ENCODE measurements at regions not wholly inside any gene's neighbourhood (a gene's known extent, or its start where the extent isn't known, plus 50 kb on each side); places are given as distances from the start of the nearest gene placed in this dataset.

DNA sequence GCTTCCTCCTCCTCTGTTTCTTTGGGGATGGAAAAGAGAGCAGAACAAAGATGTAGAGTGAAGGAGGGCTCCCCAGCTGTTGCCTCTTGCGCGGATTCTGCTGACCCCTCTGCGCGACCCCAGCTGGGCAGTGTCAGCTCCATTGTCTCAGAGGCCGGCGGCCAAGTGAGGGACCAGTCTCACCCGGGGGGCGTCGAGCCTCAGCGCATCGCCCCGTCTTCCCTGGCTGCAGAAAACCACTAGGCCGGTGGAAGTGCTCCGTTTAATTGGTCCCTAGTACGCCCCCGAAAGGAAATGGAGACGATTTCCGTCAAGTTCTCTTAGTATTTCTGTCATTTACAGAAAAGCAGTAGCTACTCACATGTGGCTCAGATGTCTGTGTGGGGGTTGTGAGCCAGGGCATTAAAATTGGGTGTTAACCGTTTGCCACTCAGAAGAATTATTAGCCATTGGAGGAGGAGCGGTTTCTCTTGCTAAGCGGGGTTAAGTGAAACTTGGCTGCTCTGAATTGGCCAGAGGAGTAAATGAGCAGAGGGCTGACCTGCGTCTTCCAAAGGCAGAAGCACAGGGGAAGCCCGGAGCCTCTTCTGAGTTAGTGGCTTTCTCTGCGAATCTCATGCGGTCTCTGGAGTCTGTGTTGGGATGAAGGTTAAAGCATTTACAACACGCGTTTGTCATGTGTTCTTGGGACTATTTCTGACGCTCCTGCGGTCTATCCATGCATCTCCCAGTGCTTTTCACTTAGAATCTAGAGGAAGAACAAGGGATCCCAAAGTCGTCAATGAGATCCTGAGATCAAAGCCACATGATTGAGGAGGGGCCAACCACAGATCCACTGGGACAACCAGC lies 132.8 kb upstream of the MYO16 start:
- POLR2A ChIA-PET, result no interaction called here
- CTCF ChIA-PET, result no interaction called here
- no peak for DNase-seq (ENCODE audit: extremely low spot score)
- no peak for TF ChIP-seq FOXM1 (IDR thresholded peaks at IDR 0.05; ENCODE audit: borderline replicate concordance)

DNA sequence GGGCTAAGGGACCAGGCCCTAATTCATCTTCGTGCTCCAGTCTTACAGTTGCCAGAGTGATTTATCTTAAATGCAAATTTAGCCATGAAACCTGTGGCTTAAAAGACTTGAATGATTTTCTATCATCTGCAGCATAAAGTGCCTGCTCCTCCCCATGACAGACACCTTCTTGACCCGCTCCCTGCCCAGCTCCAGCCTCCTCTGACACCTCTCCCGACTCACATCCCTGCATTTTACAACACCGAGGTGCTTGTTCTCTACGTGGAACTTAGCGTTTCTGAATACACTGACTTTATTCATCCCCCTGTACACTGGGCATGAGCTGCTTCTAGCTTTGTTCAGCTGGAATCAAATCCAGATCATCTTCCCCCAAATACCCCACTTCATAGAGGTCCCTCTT lies 128.7 kb upstream of the MYO16 start:
- TF ChIP-seq SUZ12 (IDR thresholded peaks at IDR 0.05) (no peak), SP1 (IDR thresholded peaks at IDR 0.05) (no peak), ELF4 (IDR thresholded peaks at IDR 0.05) (no peak), ARNT (IDR thresholded peaks at IDR 0.05) (no peak), TARDBP (IDR thresholded peaks at IDR 0.05) (no peak), FOXK2 (IDR thresholded peaks at IDR 0.05) (no peak), BHLHE40 (IDR thresholded peaks at IDR 0.05; ENCODE audit: borderline replicate concordance) (no peak), FOXA1 (IDR thresholded peaks at IDR 0.05) (no peak), ZNF384 (IDR thresholded peaks at IDR 0.05) (no peak)
- TF ChIP-seq, protein P1, sequence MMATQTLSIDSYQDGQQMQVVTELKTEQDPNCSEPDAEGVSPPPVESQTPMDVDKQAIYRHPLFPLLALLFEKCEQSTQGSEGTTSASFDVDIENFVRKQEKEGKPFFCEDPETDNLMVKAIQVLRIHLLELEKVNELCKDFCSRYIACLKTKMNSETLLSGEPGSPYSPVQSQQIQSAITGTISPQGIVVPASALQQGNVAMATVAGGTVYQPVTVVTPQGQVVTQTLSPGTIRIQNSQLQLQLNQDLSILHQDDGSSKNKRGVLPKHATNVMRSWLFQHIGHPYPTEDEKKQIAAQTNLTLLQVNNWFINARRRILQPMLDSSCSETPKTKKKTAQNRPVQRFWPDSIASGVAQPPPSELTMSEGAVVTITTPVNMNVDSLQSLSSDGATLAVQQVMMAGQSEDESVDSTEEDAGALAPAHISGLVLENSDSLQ (IDR thresholded peaks at IDR 0.05), result no peak
- ChIA-PET CTCF (no interaction called here), POLR2A (no interaction called here)
- no peak for DNase-seq (ENCODE audit: extremely low spot score)

DNA sequence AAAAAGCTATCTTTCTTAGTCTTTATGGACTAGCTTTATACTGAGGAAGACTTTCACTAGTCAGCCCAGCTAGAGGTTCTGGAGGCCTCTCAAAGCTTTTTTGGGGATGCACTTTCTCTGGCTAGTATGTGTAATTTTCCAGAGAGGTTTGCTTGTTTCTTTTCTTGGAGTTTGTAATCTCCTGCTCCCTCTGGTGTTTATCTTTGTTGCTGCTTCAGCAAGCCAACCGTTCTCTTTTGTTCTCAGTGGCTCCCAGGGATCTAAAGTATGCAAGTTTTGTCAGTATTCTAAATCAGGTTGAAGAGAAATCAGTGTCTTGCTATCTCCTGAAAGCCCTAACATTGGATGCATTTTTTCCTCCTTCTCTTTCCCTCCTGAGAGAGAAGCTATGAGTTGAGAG lies 121.1 kb upstream of the MYO16 start:
- DNase-seq (ENCODE audit: extremely low spot score), result no peak
- POLR2A ChIA-PET, result no interaction called here
- CTCF ChIA-PET, result no interaction called here
- TF ChIP-seq FOXA1 (IDR thresholded peaks at IDR 0.05) (no peak), SUZ12 (IDR thresholded peaks at IDR 0.05) (no peak), ARNT (IDR thresholded peaks at IDR 0.05) (no peak), ZNF384 (IDR thresholded peaks at IDR 0.05) (no peak), FOXK2 (IDR thresholded peaks at IDR 0.05) (no peak)

DNA sequence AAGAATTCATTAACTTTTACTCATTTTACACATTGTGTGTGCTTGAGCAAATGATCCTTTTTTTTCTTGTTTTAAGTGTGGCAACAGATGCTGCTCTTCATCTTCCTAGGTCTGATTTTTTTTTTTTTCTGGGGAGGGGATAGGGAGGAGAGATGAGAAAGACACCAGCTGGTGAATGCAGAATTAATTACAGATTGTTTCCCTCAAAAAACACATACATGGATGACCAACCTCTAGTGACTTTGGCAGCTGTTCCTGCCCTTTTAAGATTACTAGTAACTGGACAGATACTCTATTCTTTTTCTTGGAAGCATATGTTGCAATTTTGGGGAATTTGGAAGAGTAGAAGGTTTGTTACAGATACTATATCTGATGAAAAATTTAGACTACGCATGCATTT lies 103.6 kb upstream of the MYO16 start:
- no peak for TF ChIP-seq BHLHE40 (IDR thresholded peaks at IDR 0.05; ENCODE audit: borderline replicate concordance)
- TF ChIP-seq, protein P1 (IDR thresholded peaks at IDR 0.05), result no peak
- ChIA-PET POLR2A (no interaction called here), CTCF (no interaction called here)
- DNase-seq (ENCODE audit: extremely low spot score), result no peak

DNA sequence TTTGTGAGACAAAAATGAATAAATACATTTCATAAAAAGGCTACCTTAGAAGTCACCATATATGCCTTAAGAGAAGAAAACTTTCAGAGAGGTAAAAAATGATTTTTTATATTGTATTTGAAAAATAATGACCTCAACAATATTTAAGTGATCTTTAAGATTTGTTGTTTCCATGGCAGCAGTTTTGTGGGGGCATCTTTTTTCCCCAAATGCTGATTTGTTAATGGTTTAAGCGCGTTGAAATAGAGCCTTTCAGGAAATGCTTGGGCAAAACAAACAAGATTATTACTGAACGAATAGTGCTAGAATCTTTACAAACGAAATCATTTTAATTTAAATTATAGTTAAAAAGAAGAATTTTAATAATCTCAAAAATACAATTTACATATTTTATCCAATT lies 103.1 kb upstream of the MYO16 start:
- CTCF ChIA-PET, result no interaction called here

DNA sequence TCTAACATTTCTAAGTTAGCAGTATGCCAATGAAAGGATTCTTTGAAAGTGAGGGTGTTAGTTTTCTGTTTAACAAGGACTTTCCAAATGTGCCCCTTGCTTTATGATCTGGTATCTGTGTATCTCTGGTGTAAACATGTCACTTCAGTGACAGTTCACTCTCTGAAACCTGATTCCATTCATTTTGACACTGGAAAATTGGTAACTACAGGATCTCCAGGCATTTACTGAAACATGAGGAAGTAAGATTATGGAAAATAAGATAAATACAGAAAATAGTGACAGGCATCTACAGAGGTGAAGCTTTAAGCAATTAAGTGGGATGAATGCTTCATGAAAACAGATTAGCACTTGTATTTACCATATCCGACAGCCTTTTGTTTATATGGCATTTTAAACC lies 101.6 kb upstream of the MYO16 start:
- DNase-seq (ENCODE audit: extremely low spot score), result no peak
- ChIA-PET POLR2A (no interaction called here), CTCF (interaction anchor here (0.7 kb wide), 1 partner anchor 203 kb away, joined by 3 read pairs; no protein-coding TSS in a partner anchor)
- TF ChIP-seq ARNT (IDR thresholded peaks at IDR 0.05) (no peak), ZNF384 (IDR thresholded peaks at IDR 0.05) (no peak), NFRKB (IDR thresholded peaks at IDR 0.05) (no peak), SP1 (IDR thresholded peaks at IDR 0.05) (no peak), FOXA1 (IDR thresholded peaks at IDR 0.05) (no peak), SUZ12 (IDR thresholded peaks at IDR 0.05) (no peak), CTBP1 (IDR thresholded peaks at IDR 0.05; ENCODE audit: borderline replicate concordance) (no peak), BHLHE40 (IDR thresholded peaks at IDR 0.05; ENCODE audit: borderline replicate concordance) (no peak), L3MBTL2 (conservative IDR thresholded peaks at IDR 0.05) (no peak), FOXK2 (IDR thresholded peaks at IDR 0.05) (no peak), FOXM1 (IDR thresholded peaks at IDR 0.05; ENCODE audit: borderline replicate concordance) (no peak), HDGF (IDR thresholded peaks at IDR 0.05; ENCODE audit: borderline replicate concordance) (no peak), LEF1 (IDR thresholded peaks at IDR 0.05; ENCODE audit: borderline replicate concordance) (no peak)
- TF ChIP-seq, protein P1 (IDR thresholded peaks at IDR 0.05), result no peak

More for the DNA sequence above, 103.1 kb upstream of the MYO16 start:
- TF ChIP-seq ELF4 (IDR thresholded peaks at IDR 0.05), result no peak
- no peak for TF ChIP-seq NFRKB (IDR thresholded peaks at IDR 0.05)
- TF ChIP-seq, protein P1 (IDR thresholded peaks at IDR 0.05), result no peak
- TF ChIP-seq LEF1 (IDR thresholded peaks at IDR 0.05; ENCODE audit: borderline replicate concordance), result no peak
- TF ChIP-seq FOXM1 (IDR thresholded peaks at IDR 0.05; ENCODE audit: borderline replicate concordance), result no peak
- no peak for TF ChIP-seq ZNF384 (IDR thresholded peaks at IDR 0.05)
- no peak for TF ChIP-seq HDGF (IDR thresholded peaks at IDR 0.05; ENCODE audit: borderline replicate concordance)
- TF ChIP-seq SP1 (IDR thresholded peaks at IDR 0.05), result no peak
- TF ChIP-seq TARDBP (IDR thresholded peaks at IDR 0.05), result no peak
- TF ChIP-seq SUZ12 (IDR thresholded peaks at IDR 0.05), result no peak
- no peak for TF ChIP-seq BHLHE40 (IDR thresholded peaks at IDR 0.05; ENCODE audit: borderline replicate concordance)
- no peak for TF ChIP-seq CTBP1 (IDR thresholded peaks at IDR 0.05; ENCODE audit: borderline replicate concordance)
- no peak for TF ChIP-seq FOXK2 (IDR thresholded peaks at IDR 0.05)
- no peak for DNase-seq (ENCODE audit: extremely low spot score)
- POLR2A ChIA-PET, result no interaction called here
